GM13976 (cell line): ENCODE measurements at regions not wholly inside any gene's neighbourhood (a gene's known extent, or its start where the extent isn't known, plus 50 kb on each side); places are given as distances from the start of the nearest gene placed in this dataset.

Experiments
- DNase-seq: peaks from one replicate; pipeline ENCODE4 v3.0.0; 2012; ENCODE audit warnings: low spot score
- CTCF ChIP-seq: IDR thresholded peaks from 2 replicates; pipeline ENCODE4 v1.5.1; 2012; ENCODE audit warnings: borderline replicate concordance, mild to moderate bottlenecking; ENCODE audit not compliant: insufficient read depth; ENCODE audit errors: extremely low read depth, missing control alignments, control extremely low read depth
- in situ Hi-C: fragments of 300-500 bp; cut with MboI; formaldehyde crosslinking; loops from one replicate; pipeline ENCODE4 v1.12.0; 2022; ENCODE audit warnings: low sequenced_read_pairs, mixed read lengths, inconsistent platforms; ENCODE audit not compliant: unreplicated experiment

- in situ Hi-C loops, result no loop called here
- DNase-seq, result no peak
- no peak for TF ChIP-seq CTCF
Measured at GRCh38 chr9:28750136-28750535, 1176.9 kb upstream of the C9orf72 start.

GRCh38 chr9:28758341-28758740, 1185.1 kb upstream of the C9orf72 start:
- TF ChIP-seq CTCF, result no peak
- in situ Hi-C loops, result no loop called here
- no peak for DNase-seq

- in situ Hi-C loops, result no loop called here
- DNase-seq, result no peak
- TF ChIP-seq CTCF, result no peak
Measured at GRCh38 chr9:28758971-28759370, 1185.7 kb upstream of the C9orf72 start.

- in situ Hi-C loops, result no loop called here
- TF ChIP-seq CTCF, result no peak
- no peak for DNase-seq
Measured at GRCh38 chr9:28762167-28762566, 1188.9 kb upstream of the C9orf72 start.

GRCh38 chr9:28764532-28764931, 1191.3 kb upstream of the C9orf72 start:
- no peak for TF ChIP-seq CTCF
- no peak for DNase-seq
- in situ Hi-C loops, result no loop called here

GRCh38 chr9:28770226-28770625, 1196.9 kb upstream of the C9orf72 start:
- no peak for DNase-seq
- no peak for TF ChIP-seq CTCF
- in situ Hi-C loops, result no loop called here

GRCh38 chr9:28770827-28771226, 1197.5 kb upstream of the C9orf72 start:
- DNase-seq, result no peak
- no peak for TF ChIP-seq CTCF
- in situ Hi-C loops, result no loop called here
